Suppressor macrophage treated with lipopolysaccharide for 1 hour (primary cell): ENCODE measurements at regions not wholly inside any gene's neighbourhood (a gene's known extent, or its start where the extent isn't known, plus 50 kb on each side); places are given as distances from the start of the nearest gene placed in this dataset.

Experiments used
- DNase-seq, 3 donors: peaks; one replicate each; pipeline ENCODE4 v3.0.0-alpha.2; 2020 to 2022

DNA sequence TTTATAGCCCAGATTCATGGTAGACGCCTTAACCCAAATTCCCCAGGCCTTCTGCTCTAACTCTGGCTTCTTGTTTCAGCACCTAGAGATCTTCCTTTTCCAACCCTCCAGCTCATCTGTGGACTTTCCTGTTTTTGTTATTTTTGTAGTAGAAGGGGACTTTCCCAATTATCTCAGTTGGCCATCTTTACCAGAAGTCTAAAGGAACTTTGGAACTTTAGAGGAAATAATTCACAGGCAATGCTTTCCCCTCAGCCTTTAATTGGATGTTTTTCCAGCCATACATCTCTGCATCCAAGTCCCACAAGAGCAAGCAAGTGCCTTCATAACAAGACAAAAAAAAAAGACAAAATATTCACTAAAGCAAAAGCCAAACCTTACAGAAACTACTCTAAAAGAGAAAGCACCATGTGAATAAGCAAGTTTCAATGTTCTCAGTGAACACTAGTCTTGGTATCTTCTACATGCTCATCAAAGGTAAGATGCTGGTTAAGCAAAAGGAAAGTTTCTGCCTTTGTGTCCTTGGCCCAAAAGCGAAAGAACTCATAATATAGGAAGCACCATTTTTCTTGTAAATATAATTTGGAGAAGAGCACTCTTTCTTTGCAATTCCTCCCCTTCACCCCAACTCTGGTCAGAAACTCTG is 377.3 kb downstream of the SETD4 start:
- peak; percentile 39 to 72 (median 50) for DNase-seq

DNA sequence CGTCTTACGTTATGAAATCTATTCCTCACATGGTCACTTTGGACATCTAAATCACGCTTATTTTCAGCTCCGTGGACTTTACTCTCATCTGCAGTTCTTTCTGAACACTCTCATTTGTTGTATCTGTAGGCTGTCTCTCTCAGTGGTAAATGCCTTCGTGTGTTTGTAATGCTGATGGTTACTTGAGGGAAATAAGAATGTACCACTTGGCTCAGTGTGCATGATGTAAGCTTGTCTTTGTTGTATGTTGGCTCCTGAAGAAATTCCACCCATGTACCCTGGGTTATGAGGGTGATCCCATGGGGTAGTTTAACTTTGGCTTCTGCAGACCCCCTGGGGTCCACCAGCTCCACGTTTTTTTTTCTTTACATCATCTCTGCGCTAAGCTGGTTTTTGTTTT is 378.4 kb downstream of the SETD4 start:
- no peak for DNase-seq

DNA sequence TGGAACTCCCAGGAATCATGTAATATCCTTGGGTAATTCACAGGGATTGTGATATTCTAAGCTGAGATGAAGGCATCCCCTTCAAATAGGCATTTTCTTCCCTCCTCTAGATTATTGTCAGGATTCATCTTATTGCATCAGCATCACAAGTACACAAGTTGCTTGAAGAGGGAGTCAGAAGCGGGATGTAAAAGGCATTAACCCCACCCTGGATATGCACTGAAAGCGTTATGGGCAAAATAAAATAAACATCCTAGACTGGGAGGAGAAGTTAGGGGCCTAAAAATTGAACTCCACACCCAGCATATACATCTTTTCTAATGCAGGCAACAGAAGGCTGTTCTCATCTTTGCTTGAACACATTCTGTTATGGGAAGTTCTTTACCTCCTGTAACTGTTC is 381.2 kb downstream of the SETD4 start:
- DNase-seq, result no peak

DNA sequence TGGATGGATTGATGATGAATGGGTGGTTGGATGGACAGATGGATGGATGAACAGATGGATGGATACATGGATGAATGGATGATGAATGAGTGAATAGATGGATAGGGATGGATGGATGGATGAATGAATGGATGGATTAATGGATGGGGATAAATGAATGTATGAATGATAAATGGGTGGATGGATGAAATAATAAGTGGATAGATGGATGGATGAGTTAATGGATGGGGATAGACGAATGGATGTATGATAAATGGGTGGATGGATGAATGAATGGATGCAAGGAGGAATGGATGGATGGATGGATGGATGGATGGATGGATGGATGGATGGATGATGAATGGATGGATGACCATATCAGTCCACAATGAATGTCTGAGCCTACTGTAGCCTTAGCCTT is 381.9 kb downstream of the SETD4 start:
- DNase-seq, result no peak

DNA sequence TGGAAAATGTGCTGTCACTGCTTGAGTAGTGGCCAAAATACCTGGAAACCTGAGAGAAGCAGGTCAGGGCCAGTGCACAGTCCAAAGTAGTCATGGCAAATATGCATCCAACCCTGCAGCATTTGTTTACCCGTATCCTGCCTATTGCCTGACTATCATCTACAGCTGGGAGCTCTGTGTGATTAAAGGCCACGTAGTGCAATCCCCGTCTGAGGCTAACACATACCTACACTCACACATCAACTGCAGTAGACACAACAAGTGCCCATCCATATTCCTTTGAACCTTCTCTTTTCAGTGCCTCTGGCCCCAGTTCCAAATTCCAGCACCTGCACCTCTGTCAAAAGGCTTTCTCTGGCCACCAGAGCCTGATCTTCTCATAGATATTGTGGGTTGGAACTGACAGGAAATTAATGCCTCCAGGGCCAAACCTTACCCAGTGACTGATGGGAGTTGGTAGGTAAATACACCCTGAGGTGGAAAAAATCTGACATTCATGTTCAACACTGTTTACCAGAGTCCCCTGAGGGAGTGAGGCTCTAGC is 383.0 kb downstream of the SETD4 start:
- DNase-seq, result no peak

DNA sequence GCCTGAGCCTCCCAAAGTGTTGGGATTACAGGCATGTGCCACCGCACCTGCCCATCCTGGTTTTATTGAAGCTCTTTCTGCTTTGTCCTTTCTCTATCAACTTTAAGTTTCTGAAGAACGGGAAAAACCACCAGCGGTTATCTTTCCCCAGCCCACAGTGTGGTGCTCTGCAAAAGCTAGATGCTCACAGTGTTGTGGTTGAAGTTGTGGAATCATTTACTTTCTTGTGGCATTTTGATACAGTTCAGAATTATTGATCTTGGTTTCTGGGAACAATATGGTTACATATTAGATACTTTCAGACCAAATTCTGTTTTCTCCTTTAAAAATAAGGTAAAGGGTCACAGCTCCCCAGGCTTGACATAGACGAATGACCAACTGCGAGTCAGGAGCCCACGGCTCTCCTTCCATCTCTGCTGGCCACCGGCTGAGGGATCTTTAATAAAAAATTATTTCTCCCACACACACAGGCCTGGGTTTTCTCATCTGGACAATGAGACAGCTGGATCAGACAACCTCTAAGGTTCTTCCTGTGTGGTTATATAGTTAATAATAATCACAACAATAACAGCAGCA is 385.3 kb downstream of the SETD4 start:
- DNase-seq, result no peak

DNA sequence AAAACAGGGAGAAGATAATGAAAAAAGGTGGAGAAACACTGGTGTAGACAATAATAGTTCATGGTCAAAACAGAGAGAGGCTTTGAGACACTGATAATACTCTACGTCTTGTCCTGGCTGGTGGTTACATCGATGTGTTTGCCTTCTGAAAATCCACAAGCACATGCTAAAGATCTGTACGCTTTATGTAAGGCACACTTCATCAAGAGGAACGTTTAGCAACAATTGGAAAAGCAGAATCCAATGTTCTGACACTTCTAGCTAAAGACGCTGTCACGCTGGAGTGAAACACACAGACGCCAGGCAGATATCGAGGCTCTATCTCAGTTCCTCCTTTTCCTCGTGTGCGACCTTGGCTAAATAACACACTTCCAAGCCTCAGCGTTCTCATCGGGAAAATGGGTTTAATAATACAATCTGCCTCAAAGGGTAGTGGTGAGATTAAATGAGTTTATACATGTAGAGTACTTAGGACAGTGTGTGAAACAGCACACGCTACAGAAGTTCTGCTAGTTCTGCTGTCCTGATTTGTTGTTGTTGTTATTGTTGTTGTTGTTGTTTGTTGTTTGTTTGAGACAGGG is 386.1 kb downstream of the SETD4 start:
- DNase-seq, result no peak

DNA sequence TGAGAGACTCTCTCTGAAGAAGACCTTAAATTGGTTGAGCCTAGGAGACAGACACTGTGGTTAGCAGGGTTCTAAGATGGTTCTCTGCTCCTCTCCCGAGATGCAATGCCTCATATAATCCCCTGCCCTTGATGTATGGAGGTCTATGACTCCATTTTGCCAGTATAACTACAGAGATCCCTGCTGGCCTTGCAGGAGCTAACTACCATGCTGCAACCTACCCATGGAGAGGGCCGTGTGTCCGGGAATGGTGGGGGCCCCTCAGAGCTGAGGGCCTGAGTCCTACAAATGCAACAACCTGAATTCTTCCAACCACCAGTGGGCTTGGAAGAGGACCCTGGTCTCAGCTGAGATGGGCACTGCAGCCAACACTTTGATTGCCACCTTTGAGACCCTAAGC is 388.0 kb downstream of the SETD4 start:
- DNase-seq, result no peak

DNA sequence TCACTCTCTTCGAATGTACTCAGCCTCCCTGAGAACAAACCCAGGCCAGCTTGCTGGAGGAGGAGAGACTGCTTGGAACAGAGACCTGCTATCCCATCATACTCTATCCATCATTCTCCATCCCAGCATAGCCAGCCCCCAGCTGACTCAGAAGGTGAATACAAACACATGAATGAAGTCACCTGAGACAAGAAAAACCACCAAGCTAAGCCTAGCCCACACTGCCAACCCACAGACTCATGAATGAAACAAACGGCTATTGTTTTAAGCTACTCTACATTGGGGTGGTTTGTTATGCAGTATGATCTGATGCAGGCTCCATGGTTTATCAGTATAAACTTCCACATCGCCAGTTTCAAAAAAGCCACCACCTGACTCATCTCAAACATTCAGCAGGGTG is 395.6 kb downstream of the SETD4 start:
- DNase-seq, result no peak

DNA sequence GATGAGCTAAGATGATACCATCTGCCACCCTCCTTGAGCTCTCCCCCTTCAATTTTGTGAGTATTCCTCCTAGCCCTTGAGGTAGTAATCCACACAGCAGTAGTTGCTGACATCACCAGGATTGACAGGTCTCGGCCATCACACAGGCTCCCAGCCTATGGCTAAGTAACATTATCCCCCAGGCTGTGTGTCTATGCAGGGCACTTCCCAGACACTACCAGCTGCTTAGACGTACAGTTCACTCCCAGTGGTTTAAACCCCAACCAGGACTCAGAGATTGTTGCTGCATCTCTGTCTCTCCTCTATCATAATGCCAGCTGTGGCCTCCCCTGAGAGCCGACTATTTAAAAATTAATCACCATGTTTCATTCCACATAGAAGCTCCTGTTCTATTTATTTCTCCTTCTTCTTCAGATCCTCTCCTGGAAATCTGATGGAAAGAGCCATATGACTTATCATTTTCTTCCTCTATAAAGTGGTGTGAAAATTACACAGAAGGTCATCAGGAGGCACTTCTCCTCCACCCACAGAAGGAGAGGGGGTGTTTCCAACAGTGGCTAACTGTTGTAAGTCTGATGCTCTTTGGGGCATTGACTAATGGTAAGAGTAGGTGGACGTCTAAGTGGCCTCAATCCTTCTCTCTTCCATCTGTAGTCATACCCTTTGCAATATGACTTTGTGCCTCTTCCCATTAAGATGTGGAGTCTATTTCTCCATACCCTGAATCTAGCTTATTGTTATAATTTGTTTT is 396.3 kb downstream of the SETD4 start:
- peak; percentile 73 to 84 (median 80) for DNase-seq

DNA sequence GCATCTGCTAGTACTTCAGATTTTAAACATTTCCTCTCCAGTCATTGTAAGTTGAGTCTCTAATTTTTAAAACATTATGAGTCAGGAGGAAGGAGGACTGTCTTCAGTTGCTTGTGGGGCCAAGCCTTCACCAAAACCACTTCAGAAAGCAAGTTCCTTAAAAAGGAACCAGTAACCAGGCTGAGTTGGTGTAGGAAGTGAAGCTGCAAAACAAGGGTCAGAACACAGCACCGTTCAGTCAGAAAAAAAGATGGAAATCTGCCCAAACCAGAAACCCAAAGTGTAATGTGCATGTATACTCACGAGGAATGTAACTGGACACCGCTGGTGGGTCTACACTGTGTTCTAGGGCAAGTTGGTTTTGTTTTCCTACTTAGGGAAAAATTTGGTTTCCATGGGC is 402.1 kb downstream of the SETD4 start:
- peak; percentile 62 to 78 (median 78) for DNase-seq

DNA sequence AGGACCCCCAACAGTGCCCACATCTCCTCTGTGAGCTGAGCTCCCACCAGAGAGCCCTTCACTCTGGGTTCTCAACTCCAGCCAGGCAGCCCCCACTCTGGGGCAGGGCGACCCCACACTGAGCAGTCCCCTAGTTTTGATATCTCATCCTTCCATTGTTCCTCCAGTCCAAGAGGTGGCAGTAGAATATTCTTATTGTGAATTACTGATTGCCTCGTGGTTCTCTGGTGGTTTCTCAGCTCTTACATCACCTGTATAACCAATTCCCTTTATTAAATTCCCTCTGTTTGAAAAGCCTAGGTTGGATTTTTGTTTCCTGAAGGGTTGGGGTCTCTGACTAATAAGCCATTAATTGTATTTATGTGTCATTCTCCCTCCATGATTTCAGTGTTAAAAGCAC is 407.5 kb downstream of the SETD4 start:
- peak in 2 of 3 donors; percentile 14 for DNase-seq

DNA sequence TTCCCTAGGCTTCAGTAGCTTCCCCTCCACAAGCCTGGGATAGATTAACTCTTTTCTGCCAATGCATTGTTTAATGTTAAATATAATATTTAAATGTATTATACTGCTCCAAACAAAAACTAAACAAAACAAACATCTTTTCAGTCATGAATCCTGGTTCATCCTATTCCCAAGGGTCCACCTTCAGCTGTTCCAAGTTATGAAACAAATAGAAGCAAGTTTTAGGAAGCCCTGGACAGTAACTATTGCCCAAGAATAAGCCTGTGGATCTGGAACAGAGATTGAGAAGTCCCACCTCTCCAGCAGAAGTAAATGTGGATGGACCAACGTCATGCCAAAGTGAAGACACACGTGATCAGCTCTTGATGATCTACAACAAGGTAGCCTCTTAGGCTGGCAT is 408.1 kb downstream of the SETD4 start:
- DNase-seq, result no peak

DNA sequence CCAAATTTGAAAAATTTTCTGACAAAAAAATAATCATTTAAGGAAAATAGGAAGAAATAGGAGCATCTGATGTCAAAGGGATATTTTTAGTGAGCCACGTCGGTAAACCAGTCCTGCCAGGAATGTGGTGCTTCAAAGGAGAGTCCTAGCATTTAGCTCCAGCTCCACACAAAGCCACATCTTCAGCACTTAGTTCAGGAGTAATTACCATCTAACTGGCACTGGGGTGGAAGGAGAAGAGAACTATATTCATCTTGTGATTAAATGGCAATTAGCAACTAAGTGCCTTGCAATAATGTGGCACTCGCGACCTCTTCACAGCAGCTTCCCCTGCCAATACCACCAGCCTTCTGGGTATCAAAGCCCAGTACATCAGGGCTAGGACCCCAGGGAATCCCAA is 409.1 kb downstream of the SETD4 start:
- no peak for DNase-seq

DNA sequence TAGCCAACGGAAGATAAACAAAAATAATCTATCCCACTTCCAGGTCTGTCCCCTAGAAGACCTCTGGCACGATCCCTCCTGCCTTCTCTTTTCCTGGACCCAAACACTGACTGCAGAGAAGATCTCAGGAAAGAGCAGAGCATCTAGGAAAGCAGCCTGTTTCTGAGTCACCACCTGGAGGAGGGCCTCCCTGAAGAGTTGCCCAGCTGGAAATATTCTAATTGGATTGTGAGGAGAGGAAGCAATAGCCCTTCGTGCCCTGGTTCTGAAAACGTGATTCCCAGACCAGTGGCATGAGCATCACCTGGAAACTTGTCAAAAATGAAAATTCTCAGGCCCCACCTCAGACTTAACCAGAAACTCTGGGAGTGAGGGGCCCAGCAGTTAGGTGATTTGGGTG is 411.1 kb downstream of the SETD4 start:
- DNase-seq, result no peak

DNA sequence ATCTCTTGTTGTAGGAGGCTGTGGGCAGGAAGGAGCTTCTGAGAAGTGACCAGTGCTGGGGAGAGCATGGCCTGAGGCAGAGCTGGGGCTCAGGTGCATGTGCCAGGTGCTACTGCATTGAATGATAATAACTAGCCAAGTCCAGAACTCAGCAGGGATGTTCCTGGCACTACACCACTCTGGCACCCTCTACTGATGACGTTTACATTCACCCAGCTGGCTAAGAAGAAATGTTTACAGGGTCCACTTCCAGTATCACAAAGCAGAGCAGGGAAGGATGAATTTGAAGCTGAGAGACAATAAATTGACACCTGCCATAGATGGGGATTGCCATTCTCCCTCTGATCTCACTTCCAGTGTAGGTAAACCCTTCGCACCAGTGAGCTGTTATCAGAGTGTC is 411.8 kb downstream of the SETD4 start:
- DNase-seq, result no peak

DNA sequence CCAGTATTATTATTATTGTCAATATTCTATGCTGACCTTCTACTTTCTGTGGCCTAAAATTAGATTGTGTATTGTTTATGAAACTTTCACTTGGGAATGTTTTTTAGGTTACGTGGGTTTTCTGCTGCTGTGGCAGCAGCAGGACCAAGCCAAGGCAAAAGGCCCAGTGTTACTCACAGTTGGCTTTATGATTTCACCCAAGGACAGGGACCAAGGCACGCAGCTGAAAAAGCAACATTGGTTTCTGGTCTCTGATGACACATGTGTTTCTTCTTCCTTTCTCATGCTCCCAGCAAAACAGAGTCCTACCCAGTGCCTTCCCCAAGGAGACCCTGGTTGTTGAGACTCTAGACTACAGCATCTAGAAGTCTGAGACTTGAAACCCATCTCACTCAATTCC is 413.7 kb downstream of the SETD4 start:
- DNase-seq, result peak in 1 of 3 donors; percentile 22

DNA sequence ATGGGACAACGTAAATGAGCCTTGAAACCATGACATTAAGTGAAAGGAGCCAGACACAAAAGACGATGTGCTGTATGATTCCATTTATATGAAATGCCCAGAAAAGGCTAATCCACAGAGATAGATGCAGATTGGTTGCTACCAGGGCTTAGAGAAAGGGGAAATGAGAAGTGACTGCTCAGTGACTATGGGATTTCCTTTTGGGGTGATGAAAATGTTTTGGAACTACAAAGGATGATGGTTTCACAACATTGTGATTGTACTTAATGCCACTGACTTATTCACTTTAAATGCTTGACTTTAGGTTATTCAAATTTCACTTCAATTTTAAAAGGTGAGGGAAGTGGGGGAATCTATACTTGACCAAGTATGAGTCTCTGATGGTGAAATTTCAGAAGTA is 414.3 kb downstream of the SETD4 start:
- DNase-seq, result peak; percentile 47 to 58 (median 47)

DNA sequence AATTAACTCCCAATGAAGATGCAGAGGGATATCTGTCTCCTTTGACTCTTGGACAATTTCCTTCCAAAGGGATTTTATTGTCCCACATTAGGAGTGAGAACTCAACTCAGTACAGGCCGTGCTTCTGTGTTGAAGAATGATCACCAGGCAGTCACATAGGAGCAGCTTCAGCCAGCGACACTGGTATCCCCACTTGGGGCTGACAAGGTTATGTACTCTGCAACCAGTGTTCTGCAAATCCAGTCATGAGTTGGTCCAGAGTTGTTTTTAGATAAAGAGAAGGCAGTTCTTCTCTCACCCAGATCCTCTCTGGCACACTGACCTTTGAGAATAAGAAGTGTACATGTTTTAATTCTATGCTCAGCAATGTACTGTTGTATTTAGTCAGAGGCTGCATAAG is 415.8 kb downstream of the SETD4 start:
- no peak for DNase-seq

DNA sequence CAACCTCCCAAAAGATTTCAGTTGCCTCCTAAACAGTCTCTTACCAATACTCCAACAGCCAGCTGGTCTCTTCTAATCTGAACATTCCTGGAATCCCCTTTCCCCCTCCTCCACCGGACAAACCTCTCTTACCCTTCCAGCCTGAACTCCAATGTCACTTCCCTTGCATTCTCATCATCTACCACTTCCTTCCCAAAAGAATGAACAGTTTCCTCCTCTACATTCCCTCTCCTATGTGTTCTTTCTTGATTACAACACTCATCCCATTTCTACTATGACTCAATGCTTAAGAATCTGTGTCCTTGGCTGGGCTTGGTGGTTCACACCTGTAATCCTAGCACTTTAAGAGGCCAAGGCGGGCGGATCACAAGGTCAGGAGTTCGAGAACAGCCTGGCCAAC is 417.1 kb downstream of the SETD4 start:
- DNase-seq, result no peak

DNA sequence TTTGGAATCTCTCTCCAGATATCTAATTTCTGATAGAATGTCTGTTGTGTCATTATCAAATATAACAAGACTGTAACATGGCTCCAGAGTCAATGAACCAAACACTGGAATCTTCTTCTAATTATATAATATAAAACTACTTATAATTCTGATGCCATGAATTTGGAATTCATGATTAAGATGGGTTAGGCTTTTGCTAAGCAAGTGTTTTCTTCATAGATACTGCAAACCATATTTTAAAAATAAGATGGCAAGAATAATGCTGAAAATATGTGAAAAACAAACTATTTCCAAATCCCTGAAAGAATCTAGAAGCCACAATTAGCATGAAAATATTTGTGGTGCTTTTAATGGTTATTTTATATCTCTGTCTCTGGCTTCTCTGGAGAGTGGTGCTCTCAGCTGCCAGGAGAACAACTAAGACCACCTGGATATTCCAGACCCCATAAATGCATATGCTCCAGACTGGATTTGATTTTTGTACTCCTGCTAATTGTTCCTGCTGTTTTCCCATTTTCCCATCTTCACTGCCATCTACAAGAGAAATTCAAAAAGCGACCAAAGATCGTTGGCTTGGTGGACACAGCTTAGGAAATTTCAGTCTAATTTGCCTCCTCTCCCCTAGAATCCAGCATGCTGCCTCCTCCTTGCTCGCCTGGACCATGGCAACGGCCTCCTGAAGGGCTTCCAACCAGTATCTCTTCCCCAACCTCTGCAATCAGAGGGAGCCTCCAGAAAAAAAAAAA is 418.9 kb downstream of the SETD4 start:
- DNase-seq, result no peak

DNA sequence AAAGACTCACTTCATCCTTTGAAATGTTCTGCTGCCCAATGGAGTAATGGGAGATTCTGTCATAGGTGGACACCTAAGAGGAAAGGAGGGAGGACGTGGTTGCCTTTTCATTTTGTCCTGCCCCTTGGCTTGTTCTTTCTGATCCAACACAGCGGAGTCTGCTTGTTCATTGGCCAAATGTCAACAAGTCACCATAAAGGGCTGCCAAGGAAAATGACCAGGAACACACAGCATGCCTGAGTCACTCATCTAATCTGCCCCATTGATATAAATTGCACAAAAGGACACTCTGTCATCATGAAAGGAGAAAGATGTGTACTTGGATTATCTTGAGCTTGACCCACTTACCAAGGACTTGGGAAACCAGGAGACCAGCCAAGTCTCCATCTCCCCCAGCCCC is 422.9 kb downstream of the SETD4 start:
- DNase-seq, result no peak

DNA sequence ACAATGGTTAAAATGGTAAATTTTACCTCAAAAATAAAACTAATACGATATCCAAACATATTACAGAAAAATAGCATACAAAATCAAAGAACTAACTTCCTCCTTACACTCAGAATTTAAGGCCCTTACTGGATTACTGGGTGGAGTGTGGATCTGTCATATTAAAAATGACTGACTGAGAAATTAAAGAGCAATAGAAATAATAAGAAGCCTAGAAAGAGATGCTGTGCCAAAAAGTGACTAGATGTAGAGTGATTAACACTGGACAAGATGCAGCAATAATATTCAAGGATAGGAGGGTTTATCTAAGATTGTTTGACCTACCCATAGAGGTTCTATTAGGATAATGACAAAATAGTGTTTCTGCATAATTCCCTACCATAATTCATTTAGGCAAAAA is 424.3 kb downstream of the SETD4 start:
- no peak for DNase-seq
